SK-N-SH treated with all-trans-retinoic acid at 6 μM for 48 hours (cell line): ENCODE measurements at regions not wholly inside any gene's neighbourhood (a gene's known extent, or its start where the extent isn't known, plus 50 kb on each side); places are given as distances from the start of the nearest gene placed in this dataset.

Experiments used
- ATAC-seq: fragments of 200-7000 bp; cut with Tn5 transposase; 3 replicates; pipeline ENCODE4 v1.9.1; 2020; ENCODE audit warnings: mild to moderate bottlenecking, moderate library complexity
- ARNTL ChIP-seq: fragments of 450-650 bp; formaldehyde crosslinking; IDR thresholded peaks from 2 replicates; pipeline ENCODE4 v1.5.0; 2020; ENCODE audit warnings: low read depth, mild to moderate bottlenecking, moderate library complexity, borderline replicate concordance
- BACH2 ChIP-seq: fragments of 250-450 bp; sonication (Bioruptor Pico); IDR thresholded peaks from 2 replicates; pipeline ENCODE4 v1.9.0; 2021; ENCODE audit warnings: mild to moderate bottlenecking, borderline replicate concordance
- CSDC2 ChIP-seq: fragments of 250-450 bp; sonication (Bioruptor Pico); IDR thresholded peaks from 2 replicates; pipeline ENCODE4 v1.5.0; 2020; ENCODE audit warnings: mild to moderate bottlenecking, moderate library complexity
- GLIS3 ChIP-seq: fragments of 250-450 bp; sonication (Bioruptor Pico); IDR thresholded peaks from 2 replicates; pipeline ENCODE4 v1.5.0; 2020; ENCODE audit warnings: mild to moderate bottlenecking, moderate library complexity
- ISL1 ChIP-seq: fragments of 250-450 bp; sonication (Bioruptor Pico); IDR thresholded peaks from 2 replicates; pipeline ENCODE4 v2.1.2; 2022; ENCODE audit warnings: mild to moderate bottlenecking, moderate library complexity
- OSR1 ChIP-seq: fragments of 250-450 bp; sonication (Bioruptor Pico); IDR thresholded peaks from 2 replicates; pipeline ENCODE4 v1.8.0; 2022; ENCODE audit warnings: moderate library complexity, mild to moderate bottlenecking, inconsistent platforms
- PPARA ChIP-seq: fragments of 250-450 bp; sonication (Bioruptor Pico); IDR thresholded peaks from 2 replicates; pipeline ENCODE4 v1.5.0; 2020; ENCODE audit warnings: mild to moderate bottlenecking, borderline replicate concordance
- RARB ChIP-seq: fragments of 250-450 bp; sonication (Bioruptor Pico); IDR thresholded peaks from 2 replicates; pipeline ENCODE4 v1.8.0; 2021; ENCODE audit warnings: mild to moderate bottlenecking, moderate library complexity
- SNAI2 ChIP-seq: fragments of 250-450 bp; sonication (Bioruptor Pico); IDR thresholded peaks from 2 replicates; pipeline ENCODE4 v1.5.0; 2020; ENCODE audit warnings: mild to moderate bottlenecking, moderate library complexity
- TCF4 ChIP-seq: fragments of 250-450 bp; sonication (Bioruptor Pico); IDR thresholded peaks from 2 replicates; pipeline ENCODE4 v1.8.0; 2021; ENCODE audit warnings: mild to moderate bottlenecking, moderate library complexity, borderline replicate concordance
- TOX ChIP-seq: fragments of 250-450 bp; sonication (Bioruptor Pico); IDR thresholded peaks from 2 replicates; pipeline ENCODE4 v1.8.0; 2021; ENCODE audit warnings: mild to moderate bottlenecking, moderate library complexity, borderline replicate concordance
- ZFP3 ChIP-seq: fragments of 250-450 bp; sonication (Bioruptor Pico); IDR thresholded peaks from 2 replicates; pipeline ENCODE4 v1.5.0; 2020; ENCODE audit warnings: mild to moderate bottlenecking, moderate library complexity
- ZNF70 ChIP-seq: fragments of 450-650 bp; formaldehyde crosslinking; IDR thresholded peaks from 2 replicates; pipeline ENCODE4 v1.5.0; 2020; ENCODE audit warnings: mild to moderate bottlenecking, moderate library complexity
- ZNF8 ChIP-seq: fragments of 450-650 bp; formaldehyde crosslinking; IDR thresholded peaks from 2 replicates; pipeline ENCODE4 v1.5.0; 2020; ENCODE audit warnings: mild to moderate bottlenecking, moderate library complexity
- TF ChIP-seq, protein P1 (sequence below): fragments of 250-450 bp; sonication (Bioruptor Pico); IDR thresholded peaks from 2 replicates; pipeline ENCODE4 v1.5.0; 2020; ENCODE audit warnings: mild to moderate bottlenecking, moderate library complexity
- TF ChIP-seq, protein P2 (sequence below): fragments of 250-450 bp; sonication (Bioruptor Pico); IDR thresholded peaks from 2 replicates; pipeline ENCODE4 v1.5.1; 2021; ENCODE audit warnings: mild to moderate bottlenecking, moderate library complexity
- TF ChIP-seq, protein P3 (sequence below): fragments of 250-450 bp; sonication (Bioruptor Pico); IDR thresholded peaks from 2 replicates; pipeline ENCODE4 v1.8.0; 2020; ENCODE audit warnings: mild to moderate bottlenecking, moderate library complexity, borderline replicate concordance
- TF ChIP-seq, protein P4 (sequence below): fragments of 250-450 bp; sonication (Bioruptor Pico); IDR thresholded peaks from 2 replicates; pipeline ENCODE4 v1.8.0; 2021; ENCODE audit warnings: low read depth, mild to moderate bottlenecking, moderate library complexity, borderline replicate concordance

DNA sequence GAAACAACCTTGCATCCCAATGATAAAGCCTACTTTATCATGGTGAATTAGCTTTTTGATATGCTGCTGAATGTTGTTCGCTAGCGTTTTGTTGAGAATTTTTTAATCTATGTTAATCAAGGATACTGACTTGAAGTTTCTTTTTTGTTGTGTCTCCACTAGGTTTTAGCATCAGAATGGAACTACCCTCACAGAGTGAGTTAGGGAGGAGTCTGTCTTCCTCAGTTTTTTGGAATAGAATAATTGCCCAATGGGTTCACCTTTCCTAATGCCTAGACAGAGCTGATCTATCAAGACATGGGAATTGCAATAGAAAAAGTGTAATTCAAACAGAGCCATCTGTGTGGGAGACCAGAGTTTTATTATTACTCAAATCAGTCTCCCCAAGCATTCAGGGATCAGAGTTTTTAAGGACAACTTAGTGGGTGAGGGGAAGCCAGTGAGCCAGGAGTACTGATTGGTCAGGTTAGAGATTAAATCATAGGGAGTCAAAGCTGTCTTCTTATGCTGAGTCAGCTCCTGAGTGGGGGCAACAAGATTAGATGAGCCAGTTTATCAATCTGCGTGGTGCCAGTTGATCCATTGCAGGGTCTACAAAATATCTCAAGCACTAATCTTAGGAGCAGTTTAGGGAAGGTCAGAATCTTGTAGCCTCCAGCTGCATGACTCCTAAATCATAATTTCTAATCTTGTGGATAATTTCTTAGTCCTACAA, 237.4 kb upstream of the PPP2R3A start (continued):
- TF ChIP-seq, protein P1, sequence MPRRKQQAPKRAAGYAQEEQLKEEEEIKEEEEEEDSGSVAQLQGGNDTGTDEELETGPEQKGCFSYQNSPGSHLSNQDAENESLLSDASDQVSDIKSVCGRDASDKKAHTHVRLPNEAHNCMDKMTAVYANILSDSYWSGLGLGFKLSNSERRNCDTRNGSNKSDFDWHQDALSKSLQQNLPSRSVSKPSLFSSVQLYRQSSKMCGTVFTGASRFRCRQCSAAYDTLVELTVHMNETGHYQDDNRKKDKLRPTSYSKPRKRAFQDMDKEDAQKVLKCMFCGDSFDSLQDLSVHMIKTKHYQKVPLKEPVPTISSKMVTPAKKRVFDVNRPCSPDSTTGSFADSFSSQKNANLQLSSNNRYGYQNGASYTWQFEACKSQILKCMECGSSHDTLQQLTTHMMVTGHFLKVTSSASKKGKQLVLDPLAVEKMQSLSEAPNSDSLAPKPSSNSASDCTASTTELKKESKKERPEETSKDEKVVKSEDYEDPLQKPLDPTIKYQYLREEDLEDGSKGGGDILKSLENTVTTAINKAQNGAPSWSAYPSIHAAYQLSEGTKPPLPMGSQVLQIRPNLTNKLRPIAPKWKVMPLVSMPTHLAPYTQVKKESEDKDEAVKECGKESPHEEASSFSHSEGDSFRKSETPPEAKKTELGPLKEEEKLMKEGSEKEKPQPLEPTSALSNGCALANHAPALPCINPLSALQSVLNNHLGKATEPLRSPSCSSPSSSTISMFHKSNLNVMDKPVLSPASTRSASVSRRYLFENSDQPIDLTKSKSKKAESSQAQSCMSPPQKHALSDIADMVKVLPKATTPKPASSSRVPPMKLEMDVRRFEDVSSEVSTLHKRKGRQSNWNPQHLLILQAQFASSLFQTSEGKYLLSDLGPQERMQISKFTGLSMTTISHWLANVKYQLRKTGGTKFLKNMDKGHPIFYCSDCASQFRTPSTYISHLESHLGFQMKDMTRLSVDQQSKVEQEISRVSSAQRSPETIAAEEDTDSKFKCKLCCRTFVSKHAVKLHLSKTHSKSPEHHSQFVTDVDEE: no peak

DNA sequence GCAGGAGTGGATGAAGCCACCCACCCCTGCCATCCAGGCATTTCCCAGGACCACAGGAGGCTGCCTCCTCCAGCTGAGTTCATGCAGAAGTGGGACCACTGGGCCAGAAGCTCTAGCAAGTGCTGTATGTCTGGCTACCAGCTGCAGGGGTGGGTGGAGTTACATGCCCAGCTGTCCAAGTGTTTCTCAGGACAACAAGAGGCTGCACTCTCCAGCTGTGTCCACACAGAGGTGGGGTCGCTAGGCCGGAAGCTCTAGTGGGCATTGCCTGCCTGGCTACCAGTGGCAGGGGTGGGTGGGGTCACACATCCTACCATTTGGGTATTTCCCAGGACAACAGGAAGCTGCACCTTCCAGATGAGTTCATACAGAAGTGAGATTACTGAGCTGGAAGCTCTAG, 234.0 kb upstream of the PPP2R3A start:
- no peak for TF ChIP-seq ARNTL
- TF ChIP-seq TCF4 (CRISPR knock-in tag): no peak
- TF ChIP-seq ISL1: no peak
- no peak for TF ChIP-seq ZNF70 (CRISPR knock-in tag)
- TF ChIP-seq, protein P2, sequence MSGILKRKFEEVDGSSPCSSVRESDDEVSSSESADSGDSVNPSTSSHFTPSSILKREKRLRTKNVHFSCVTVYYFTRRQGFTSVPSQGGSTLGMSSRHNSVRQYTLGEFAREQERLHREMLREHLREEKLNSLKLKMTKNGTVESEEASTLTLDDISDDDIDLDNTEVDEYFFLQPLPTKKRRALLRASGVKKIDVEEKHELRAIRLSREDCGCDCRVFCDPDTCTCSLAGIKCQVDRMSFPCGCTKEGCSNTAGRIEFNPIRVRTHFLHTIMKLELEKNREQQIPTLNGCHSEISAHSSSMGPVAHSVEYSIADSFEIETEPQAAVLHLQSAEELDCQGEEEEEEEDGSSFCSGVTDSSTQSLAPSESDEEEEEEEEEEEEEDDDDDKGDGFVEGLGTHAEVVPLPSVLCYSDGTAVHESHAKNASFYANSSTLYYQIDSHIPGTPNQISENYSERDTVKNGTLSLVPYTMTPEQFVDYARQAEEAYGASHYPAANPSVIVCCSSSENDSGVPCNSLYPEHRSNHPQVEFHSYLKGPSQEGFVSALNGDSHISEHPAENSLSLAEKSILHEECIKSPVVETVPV (CRISPR knock-in tag): no peak
- no peak for TF ChIP-seq TOX
- TF ChIP-seq SNAI2 (CRISPR knock-in tag): no peak
- TF ChIP-seq ZFP3 (CRISPR knock-in tag): no peak
- TF ChIP-seq, protein P3, sequence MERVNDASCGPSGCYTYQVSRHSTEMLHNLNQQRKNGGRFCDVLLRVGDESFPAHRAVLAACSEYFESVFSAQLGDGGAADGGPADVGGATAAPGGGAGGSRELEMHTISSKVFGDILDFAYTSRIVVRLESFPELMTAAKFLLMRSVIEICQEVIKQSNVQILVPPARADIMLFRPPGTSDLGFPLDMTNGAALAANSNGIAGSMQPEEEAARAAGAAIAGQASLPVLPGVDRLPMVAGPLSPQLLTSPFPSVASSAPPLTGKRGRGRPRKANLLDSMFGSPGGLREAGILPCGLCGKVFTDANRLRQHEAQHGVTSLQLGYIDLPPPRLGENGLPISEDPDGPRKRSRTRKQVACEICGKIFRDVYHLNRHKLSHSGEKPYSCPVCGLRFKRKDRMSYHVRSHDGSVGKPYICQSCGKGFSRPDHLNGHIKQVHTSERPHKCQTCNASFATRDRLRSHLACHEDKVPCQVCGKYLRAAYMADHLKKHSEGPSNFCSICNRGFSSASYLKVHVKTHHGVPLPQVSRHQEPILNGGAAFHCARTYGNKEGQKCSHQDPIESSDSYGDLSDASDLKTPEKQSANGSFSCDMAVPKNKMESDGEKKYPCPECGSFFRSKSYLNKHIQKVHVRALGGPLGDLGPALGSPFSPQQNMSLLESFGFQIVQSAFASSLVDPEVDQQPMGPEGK (CRISPR knock-in tag): no peak
- no peak for TF ChIP-seq CSDC2 (CRISPR knock-in tag)
- ATAC-seq: no peak

DNA sequence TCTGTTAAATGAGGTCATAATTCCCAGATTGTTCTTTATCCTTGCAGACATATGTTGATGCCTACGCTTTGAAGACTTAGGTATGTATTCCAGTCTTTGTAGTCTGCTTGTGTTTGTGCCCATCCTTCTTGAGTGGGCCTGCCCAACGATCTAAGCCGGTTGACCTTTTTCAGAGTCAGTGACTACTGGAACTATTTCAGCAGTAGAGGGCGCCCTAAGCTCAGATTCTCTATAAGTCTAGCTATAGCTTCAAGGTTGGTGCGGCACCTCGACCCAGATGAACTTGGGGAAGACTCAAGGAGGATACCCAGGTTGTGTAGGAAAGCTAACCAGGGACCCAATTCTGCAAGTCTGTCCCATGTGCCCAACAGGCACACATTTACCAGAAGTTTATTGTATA, 228.8 kb upstream of the PPP2R3A start:
- no peak for ATAC-seq

DNA sequence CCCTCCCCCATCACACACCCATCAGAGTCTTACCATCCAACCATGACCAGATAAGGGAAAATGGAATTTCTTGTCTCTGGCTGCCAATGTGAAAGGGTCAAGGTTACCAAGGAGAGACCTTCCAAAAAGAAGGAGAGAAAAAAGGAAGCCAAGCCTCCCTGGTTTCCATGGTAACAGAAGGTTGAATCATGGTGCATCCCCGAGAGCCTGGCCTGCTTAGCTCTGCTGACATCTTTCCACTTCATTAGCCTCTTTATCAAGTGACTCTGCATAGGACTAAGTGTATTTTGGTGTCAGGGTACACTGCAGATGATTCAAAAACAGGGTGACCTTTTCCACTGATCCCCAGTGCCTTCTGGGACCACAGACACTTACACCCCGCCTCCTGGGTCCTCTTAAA, 225.7 kb upstream of the PPP2R3A start:
- no peak for ATAC-seq
- TF ChIP-seq GLIS3 (CRISPR knock-in tag) (no peak), ZNF8 (no peak), PPARA (no peak), RARB (CRISPR knock-in tag) (no peak), SNAI2 (CRISPR knock-in tag) (no peak)
- TF ChIP-seq, protein P2 (CRISPR knock-in tag): no peak
- TF ChIP-seq, protein P4, sequence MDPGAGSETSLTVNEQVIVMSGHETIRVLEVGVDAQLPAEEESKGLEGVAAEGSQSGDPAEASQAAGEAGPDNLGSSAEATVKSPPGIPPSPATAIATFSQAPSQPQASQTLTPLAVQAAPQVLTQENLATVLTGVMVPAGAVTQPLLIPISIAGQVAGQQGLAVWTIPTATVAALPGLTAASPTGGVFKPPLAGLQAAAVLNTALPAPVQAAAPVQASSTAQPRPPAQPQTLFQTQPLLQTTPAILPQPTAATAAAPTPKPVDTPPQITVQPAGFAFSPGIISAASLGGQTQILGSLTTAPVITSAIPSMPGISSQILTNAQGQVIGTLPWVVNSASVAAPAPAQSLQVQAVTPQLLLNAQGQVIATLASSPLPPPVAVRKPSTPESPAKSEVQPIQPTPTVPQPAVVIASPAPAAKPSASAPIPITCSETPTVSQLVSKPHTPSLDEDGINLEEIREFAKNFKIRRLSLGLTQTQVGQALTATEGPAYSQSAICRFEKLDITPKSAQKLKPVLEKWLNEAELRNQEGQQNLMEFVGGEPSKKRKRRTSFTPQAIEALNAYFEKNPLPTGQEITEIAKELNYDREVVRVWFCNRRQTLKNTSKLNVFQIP (CRISPR knock-in tag): no peak
- TF ChIP-seq, all 23 proteins: peak for 0

More for the DNA sequence above, 228.8 kb upstream of the PPP2R3A start:
- TF ChIP-seq GLIS3 (CRISPR knock-in tag): no peak
- TF ChIP-seq ISL1: no peak
- TF ChIP-seq TCF4 (CRISPR knock-in tag): no peak
- no peak for TF ChIP-seq SNAI2 (CRISPR knock-in tag)
- no peak for TF ChIP-seq BACH2 (CRISPR knock-in tag)
- TF ChIP-seq, protein P3 (CRISPR knock-in tag): no peak
- TF ChIP-seq CSDC2 (CRISPR knock-in tag): no peak
- TF ChIP-seq OSR1: no peak
- TF ChIP-seq, protein P2 (CRISPR knock-in tag): no peak
